Endometrial microvascular endothelial cells (primary cell): ENCODE measurements at regions not wholly inside any gene's neighbourhood (a gene's known extent, or its start where the extent isn't known, plus 50 kb on each side); places are given as distances from the start of the nearest gene placed in this dataset.
"Not testable (repeated sequence)": the region's sequence is repeated elsewhere in the genome, so short reads cannot be mapped to it uniquely, and the experiment has no call there.

ENCODE experiments used
- in situ Hi-C: cut with HindIII; loops from 2 replicates; pipeline ENCODE4 v1.10.0; 2017; ENCODE audit warnings: low sequenced_read_pairs, low pct_unique_long_range_greater_than_20kb; ENCODE audit errors: inconsistent ontology term

GRCh38 chr2:149767516-149767974 is 180.0 kb upstream of the MMADHC start:
- in situ Hi-C loops, result no loop called here

DNA sequence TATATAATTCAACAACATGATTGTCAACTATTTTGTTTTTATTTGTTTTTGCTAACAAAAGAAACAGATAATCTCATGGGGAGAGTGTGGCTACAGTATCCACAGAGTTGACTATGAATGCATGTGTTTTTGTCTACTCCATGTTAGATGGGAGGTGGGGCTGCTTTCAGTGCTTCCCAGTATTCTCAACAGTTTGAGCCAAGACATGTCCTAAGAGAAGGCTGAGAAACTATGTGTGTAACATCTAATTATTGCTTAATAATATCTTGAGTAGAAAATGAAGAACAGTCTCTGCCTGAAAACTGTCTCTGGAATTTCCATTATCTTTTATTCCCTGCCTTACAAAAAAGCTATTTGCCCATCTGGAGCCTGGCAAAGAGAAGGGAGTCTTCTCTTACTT is 178.8 kb upstream of the MMADHC start:
- in situ Hi-C loops, result no loop called here

DNA sequence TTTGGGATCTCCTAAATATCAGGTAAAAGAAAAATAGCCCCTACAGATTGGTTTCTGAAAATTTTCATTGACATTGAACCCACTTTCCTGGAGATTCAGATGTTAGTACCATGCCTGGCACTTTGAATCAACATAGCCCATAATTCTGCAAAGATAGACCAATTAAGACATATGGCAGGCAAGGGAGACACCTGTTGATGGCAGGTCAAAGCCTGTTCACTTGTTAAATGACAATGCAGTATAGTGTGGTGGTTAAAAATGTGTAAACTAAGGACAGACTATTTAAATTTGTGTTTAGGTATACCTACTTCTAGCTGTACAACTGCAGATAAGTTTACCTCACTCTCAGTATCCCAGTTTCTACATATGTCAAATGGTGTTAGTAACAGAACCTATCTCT is 178.1 kb upstream of the MMADHC start:
- in situ Hi-C loops, result no loop called here

DNA sequence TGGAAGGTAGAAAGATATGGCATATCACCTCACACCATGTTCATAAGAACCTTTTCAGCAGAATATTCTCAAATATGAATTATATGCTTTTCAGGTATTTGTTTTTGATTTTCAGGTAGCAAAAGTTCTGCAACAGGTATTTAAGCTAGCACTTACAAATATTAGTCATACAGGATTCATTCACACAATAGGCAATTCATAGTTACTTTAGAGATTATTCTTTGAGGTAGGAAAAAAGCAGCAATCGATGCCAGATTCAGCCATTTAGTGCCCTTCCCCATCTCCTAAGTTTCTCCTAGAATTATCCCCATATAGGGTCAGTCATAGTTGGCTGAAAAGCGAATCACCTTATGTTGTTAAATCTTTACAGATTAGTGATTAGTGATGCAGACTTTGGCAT is 177.4 kb upstream of the MMADHC start:
- in situ Hi-C loops, result no loop called here

- in situ Hi-C loops, result no loop called here
These were observed 175.8 kb upstream of the MMADHC start for GRCh38 chr2:149763358-149763757.

- in situ Hi-C loops, result no loop called here
These were observed 174.0 kb upstream of the MMADHC start for GRCh38 chr2:149761611-149762010.

DNA sequence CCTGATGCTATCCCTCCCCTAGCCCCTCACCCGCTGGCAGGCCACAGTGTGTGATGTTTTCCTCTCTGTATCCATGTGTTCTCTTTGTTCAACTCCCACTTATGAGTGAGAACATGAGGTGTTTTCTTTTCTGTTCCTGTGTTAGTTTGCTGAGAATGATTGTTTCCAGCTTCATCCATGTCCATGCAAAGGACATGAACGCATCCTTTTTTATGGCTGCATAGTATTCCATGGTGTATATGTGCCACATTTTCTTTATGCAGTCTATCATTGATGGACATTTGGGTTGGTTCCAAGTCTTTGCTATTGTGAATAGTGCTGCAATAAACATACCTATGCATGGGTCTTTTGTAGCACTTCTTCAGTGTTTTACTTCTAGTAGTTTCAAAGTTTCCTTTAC is 171.8 kb upstream of the MMADHC start:
- in situ Hi-C loops, result not testable (repeated sequence)

GRCh38 chr2:149754722-149755121 is 167.1 kb upstream of the MMADHC start:
- in situ Hi-C loops, result not testable (repeated sequence)

- in situ Hi-C loops, result no loop called here
These were observed 159.9 kb upstream of the MMADHC start for GRCh38 chr2:149747456-149747855.

DNA sequence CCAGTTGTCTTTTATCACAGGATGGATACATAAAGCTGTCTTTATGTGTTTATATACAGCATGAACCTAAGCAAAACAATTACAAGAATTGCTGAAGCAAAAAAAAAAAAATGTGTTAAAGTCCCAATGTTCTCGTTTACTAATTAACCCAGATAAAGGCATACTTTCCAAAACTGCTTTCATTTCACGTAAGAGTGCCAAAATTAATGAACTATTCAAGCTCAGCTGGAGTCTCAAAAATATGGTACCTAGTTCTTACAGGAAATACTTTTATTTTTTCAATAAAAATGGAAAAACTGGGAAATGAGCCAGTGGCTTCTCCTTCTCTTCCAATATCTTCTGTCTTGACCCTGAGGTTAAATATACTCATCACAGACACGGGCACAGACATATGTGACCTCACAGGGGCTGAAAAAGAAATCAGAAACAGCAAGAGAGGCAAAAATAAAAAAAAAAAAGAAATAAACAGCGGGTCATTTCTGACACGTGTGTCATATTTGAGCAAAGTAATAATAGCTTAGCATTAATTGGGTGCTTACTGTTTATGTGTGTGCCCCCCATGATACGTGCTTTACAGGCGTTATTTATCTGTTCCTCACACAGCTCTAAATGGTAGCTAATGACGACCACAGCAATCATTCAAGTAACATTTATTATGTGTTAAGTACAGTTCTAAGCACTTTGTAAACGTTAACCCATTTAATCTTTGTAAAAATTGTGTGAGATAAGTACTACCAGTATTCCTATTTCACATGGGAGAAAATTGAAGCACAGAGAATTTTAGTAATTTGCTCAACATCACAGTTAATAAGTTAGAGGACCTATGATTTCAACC is 158.0 kb upstream of the MMADHC start:
- in situ Hi-C loops, result no loop called here

DNA sequence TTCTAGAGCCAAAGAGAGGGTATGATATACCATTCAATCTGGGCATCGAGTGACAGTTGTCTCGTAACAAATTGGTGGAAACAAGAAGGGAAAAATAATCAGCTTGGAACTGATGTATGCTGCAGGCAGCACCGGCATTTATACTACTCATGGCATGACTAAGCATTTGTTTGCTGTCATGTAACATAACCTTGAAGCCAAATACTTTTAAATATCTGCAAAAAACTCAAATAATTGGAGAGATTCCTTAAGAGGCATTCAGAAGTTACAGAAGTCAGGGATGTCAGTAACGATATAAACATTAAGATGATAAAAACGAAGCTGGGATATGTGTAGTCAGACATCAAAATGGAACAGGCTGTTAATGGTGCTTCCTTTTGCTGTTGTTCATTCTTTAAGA is 157.3 kb upstream of the MMADHC start:
- in situ Hi-C loops, result no loop called here

GRCh38 chr2:149743842-149744448 is 156.4 kb upstream of the MMADHC start:
- in situ Hi-C loops, result no loop called here

- in situ Hi-C loops, result no loop called here
These were observed 154.1 kb upstream of the MMADHC start for GRCh38 chr2:149741646-149742045.

GRCh38 chr2:149740490-149740889 is 152.9 kb upstream of the MMADHC start:
- in situ Hi-C loops, result no loop called here

DNA sequence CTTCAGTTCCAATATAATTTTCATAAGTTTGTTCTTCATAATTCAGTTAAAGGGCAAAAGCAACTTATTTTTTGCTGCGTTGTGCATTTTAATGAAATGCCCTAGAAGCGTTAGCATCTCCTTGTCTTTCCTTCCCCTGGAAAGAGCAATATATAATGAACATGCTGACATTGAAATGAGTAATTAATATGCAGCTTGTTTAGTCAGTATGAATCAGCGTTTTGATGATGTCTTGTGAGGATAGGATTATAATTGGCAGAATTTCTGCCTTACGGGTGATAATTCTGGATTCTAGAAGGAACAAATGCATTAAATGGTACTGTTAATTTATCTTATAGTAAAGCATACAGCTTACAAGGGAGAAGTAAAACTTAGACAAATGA is 152.3 kb upstream of the MMADHC start:
- in situ Hi-C loops, result no loop called here

GRCh38 chr2:149739171-149739882 is 151.8 kb upstream of the MMADHC start:
- in situ Hi-C loops, result no loop called here

DNA sequence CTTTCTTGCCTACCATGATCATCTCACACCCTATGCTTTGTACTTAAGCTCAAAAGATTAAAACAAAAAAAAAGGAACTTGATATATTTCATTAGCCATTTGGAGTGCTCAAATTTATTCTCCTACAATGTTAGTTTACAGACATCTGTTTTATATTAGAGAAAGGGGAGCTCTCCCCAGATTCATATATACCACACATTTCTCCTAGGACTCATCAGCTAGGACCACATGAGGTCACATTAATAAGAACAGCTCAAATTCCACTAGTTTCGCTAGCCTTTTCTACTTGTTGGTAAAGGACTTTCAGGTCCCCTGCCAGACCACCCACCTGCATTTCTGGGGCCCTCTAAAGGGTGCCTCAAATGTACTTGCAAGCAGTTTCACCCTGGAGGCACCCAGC is 151.2 kb upstream of the MMADHC start:
- in situ Hi-C loops, result no loop called here

- in situ Hi-C loops, result no loop called here
These were observed 150.3 kb upstream of the MMADHC start for GRCh38 chr2:149737896-149738295.

DNA sequence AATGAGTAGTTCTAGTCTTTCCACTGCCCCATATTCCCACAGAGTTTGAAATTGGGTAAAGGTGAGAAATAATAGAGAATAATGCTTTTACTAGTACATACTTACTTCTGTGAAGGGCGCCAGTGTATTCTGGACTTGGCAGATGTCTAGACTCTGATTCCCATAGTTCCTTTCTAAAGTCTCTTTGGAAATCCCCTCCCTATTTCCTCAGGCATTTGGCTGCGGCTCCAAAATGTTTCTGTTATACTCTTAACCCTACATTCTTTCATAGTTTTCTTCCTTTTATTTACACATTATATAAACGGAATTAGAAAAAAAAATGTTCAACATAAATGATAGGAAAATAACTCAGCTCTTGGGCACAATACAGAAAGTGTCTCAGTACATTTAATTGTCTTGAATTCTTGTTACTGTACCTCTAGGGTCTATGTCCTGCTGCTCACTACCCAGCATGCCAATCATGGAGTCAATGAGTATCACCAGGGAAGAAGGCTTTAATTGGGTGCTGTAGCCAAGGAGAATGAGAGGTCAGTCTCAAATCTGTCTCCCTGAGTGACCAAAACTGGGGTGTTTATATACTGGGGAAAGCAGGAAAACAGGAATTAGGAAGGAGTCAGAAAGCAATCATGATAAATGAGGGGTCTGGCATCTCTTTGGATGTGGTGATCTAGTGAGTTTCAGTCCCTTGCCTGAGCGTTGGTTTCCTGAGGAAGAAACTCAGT is 147.8 kb upstream of the MMADHC start:
- in situ Hi-C loops, result no loop called here
